Osteocyte (in vitro differentiated cells): ENCODE measurements at regions not wholly inside any gene's neighbourhood (a gene's known extent, or its start where the extent isn't known, plus 50 kb on each side); places are given as distances from the start of the nearest gene placed in this dataset.
"Not testable (repeated sequence)": the region's sequence is repeated elsewhere in the genome, so short reads cannot be mapped to it uniquely, and the experiment has no call there.

Experiments used
- DNase-seq: peaks from one replicate; pipeline ENCODE4 v3.0.0; 2021; ENCODE audit warnings: mixed read lengths; ENCODE audit not compliant: unreplicated experiment; ENCODE audit errors: extremely low spot score
- H3K27ac Mint-ChIP-seq: one replicate; pipeline ENCODE4 v1.8.0; 2021; ENCODE audit warnings: mild to moderate bottlenecking, mixed read lengths; ENCODE audit not compliant: unreplicated experiment
- H3K27me3 Mint-ChIP-seq: one replicate; pipeline ENCODE4 v1.8.0; 2021; ENCODE audit warnings: mixed read lengths; ENCODE audit not compliant: unreplicated experiment
- H3K36me3 Mint-ChIP-seq: one replicate; pipeline ENCODE4 v1.8.0; 2021; ENCODE audit warnings: mixed read lengths; ENCODE audit not compliant: unreplicated experiment
- H3K4me1 Mint-ChIP-seq: one replicate; pipeline ENCODE4 v1.8.0; 2021; ENCODE audit warnings: mixed read lengths; ENCODE audit not compliant: unreplicated experiment
- H3K4me3 Mint-ChIP-seq: one replicate; pipeline ENCODE4 v1.8.0; 2021; ENCODE audit warnings: mild to moderate bottlenecking, moderate library complexity, mixed read lengths; ENCODE audit not compliant: unreplicated experiment
- H3K9me3 Mint-ChIP-seq: one replicate; pipeline ENCODE4 v1.8.0; 2021; ENCODE audit warnings: mixed read lengths; ENCODE audit not compliant: unreplicated experiment
- TF ChIP-seq, protein P1 (sequence below): fragments of 200-600 bp; sonication (generic); IDR thresholded peaks from 2 replicates; pipeline ENCODE4 v1.5.0; 2021; ENCODE audit warnings: antibody characterized with exemption, mild to moderate bottlenecking, moderate library complexity

DNA sequence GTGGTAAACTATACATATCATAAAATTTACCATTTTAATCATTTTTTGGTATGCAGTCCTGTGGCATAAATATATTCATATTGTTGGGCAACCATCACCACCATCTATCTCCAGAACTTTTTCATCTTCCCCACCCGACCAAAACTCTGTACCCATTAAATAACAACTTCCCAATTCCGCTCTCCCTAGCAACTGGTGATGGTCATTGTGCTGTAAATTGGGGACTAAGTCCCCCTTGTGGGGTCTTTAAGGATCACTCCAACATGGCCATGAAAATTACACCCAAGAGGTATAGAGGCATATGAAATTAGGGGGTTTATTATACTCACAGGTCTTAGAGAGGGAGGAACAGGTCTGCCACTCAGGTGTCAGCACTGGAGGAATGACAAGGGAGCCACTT lies 57.4 kb upstream of the NKD1 start:
- Mint-ChIP-seq H3K36me3 (no peaks in the 10 kb centered on the region), H3K4me1 (no peaks in the 10 kb centered on the region), H3K27me3 (no peaks in the 10 kb centered on the region), H3K27ac (no peak overlapping the region), H3K4me3 (no peak overlapping the region), H3K9me3 (no peaks in the 10 kb centered on the region)
- TF ChIP-seq, protein P1, sequence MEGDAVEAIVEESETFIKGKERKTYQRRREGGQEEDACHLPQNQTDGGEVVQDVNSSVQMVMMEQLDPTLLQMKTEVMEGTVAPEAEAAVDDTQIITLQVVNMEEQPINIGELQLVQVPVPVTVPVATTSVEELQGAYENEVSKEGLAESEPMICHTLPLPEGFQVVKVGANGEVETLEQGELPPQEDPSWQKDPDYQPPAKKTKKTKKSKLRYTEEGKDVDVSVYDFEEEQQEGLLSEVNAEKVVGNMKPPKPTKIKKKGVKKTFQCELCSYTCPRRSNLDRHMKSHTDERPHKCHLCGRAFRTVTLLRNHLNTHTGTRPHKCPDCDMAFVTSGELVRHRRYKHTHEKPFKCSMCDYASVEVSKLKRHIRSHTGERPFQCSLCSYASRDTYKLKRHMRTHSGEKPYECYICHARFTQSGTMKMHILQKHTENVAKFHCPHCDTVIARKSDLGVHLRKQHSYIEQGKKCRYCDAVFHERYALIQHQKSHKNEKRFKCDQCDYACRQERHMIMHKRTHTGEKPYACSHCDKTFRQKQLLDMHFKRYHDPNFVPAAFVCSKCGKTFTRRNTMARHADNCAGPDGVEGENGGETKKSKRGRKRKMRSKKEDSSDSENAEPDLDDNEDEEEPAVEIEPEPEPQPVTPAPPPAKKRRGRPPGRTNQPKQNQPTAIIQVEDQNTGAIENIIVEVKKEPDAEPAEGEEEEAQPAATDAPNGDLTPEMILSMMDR: no peak
- no peak for DNase-seq

DNA sequence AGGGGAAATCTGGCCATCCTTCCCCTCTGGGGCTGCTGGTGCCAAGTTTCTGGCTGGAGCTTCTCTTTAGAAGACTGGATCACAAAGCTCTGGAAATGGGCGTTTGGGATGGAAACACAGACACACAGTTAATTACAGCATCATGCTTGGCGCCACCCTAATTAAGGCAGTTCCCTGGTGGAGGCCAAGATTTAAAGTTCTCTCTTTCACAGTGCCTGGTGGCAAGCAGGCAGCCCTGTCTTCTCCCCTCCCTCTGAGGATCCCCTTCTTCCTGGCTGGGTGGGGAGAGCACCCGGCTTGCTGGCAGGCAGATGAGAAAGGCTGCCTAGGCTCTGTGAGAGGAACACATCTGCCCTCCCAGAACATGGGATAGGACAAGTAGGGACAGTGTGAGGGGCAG lies 59.0 kb upstream of the NKD1 start:
- DNase-seq: peak; percentile 67
- H3K4me3 Mint-ChIP-seq: no peak overlapping the region
- no peaks in the 10 kb centered on the region for H3K4me1 Mint-ChIP-seq
- H3K36me3 Mint-ChIP-seq: no peaks in the 10 kb centered on the region
- H3K27ac Mint-ChIP-seq: no peak overlapping the region
- TF ChIP-seq, protein P1: no peak
- H3K9me3 Mint-ChIP-seq: peaks cover 9% of the 10 kb centered on the region
- no peaks in the 10 kb centered on the region for H3K27me3 Mint-ChIP-seq

- no peaks in the 10 kb centered on the region for H3K36me3 Mint-ChIP-seq
- H3K4me3 Mint-ChIP-seq: no peak overlapping the region
- no peaks in the 10 kb centered on the region for H3K4me1 Mint-ChIP-seq
- DNase-seq: no peak
- peaks cover 14% of the 10 kb centered on the region for H3K9me3 Mint-ChIP-seq
- TF ChIP-seq, protein P1: no peak
- H3K27ac Mint-ChIP-seq: no peak overlapping the region
- H3K27me3 Mint-ChIP-seq: no peaks in the 10 kb centered on the region
Observed at GRCh38 chr16:50487528-50487927, 60.7 kb upstream of the NKD1 start.

GRCh38 chr16:50486162-50486561 lies 62.0 kb upstream of the NKD1 start:
- H3K36me3 Mint-ChIP-seq, H3K27ac Mint-ChIP-seq, H3K4me3 Mint-ChIP-seq, H3K27me3 Mint-ChIP-seq, H3K4me1 Mint-ChIP-seq, DNase-seq: not testable (repeated sequence)
- H3K9me3 Mint-ChIP-seq: peaks cover 14% of the 10 kb centered on the region

- no peaks in the 10 kb centered on the region for H3K4me1 Mint-ChIP-seq
- peaks cover 1% of the 10 kb centered on the region for H3K27me3 Mint-ChIP-seq
- no peak overlapping the region for H3K27ac Mint-ChIP-seq
- no peak for DNase-seq
- no peak overlapping the region for H3K4me3 Mint-ChIP-seq
- no peaks in the 10 kb centered on the region for H3K36me3 Mint-ChIP-seq
- peaks cover 14% of the 10 kb centered on the region for H3K9me3 Mint-ChIP-seq
- TF ChIP-seq, protein P1: no peak
Observed at GRCh38 chr16:50485232-50485631, 63.0 kb upstream of the NKD1 start.

DNA sequence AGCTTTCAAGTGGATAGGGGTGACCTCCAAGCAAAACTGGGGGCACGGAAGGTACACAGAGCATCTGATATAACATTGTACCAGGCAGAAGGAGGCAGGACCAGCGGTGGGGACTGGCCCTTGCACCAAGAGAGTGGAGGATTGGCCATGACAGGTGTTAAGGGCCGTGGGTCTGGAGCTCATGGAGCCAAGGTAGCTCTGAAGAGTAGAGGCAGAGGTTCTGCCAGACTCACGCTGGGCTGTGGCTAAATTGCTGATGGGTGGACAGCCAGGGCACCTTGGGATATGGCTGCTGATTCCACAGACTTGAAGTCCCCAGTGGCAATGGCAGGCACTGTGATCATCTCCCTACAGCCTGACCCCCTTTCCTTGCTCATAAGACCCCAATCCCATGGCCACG lies 65.9 kb upstream of the NKD1 start:
- Mint-ChIP-seq H3K4me1 (no peaks in the 10 kb centered on the region), H3K36me3 (no peaks in the 10 kb centered on the region), H3K27ac (no peak overlapping the region), H3K27me3 (peaks cover 2% of the 10 kb centered on the region), H3K9me3 (peaks cover 14% of the 10 kb centered on the region), H3K4me3 (no peak overlapping the region)
- DNase-seq: no peak
- TF ChIP-seq, protein P1: no peak
